ENCODE measurements at regions not wholly inside any gene's neighbourhood (a gene's known extent, or its start where the extent isn't known, plus 50 kb on each side); places are given as distances from the start of the nearest gene placed in this dataset.

GRCh38 chr2:37506407-37507050 lies 162.1 kb downstream of the QPCT start:
- no peak overlapping the region for H3K4me2 ChIP-seq
- no peak overlapping the region for H3K9ac ChIP-seq
- H3K4me1 ChIP-seq (ENCODE audit: low read depth, poor library complexity, severe bottlenecking) = no peaks in the 10 kb centered on the region
- H3K27me3 ChIP-seq (ENCODE audit: insufficient read depth, low read depth) = no peaks in the 10 kb centered on the region
- no peak overlapping the region for H3K4me3 ChIP-seq (IDR thresholded peaks at IDR 0.05; ENCODE audit: insufficient read depth, low read depth, low read length)
- H3K27ac ChIP-seq = no peak overlapping the region
- no peaks in the 10 kb centered on the region for H3K36me3 ChIP-seq (ENCODE audit: insufficient read depth)
- TF ChIP-seq, protein P1, sequence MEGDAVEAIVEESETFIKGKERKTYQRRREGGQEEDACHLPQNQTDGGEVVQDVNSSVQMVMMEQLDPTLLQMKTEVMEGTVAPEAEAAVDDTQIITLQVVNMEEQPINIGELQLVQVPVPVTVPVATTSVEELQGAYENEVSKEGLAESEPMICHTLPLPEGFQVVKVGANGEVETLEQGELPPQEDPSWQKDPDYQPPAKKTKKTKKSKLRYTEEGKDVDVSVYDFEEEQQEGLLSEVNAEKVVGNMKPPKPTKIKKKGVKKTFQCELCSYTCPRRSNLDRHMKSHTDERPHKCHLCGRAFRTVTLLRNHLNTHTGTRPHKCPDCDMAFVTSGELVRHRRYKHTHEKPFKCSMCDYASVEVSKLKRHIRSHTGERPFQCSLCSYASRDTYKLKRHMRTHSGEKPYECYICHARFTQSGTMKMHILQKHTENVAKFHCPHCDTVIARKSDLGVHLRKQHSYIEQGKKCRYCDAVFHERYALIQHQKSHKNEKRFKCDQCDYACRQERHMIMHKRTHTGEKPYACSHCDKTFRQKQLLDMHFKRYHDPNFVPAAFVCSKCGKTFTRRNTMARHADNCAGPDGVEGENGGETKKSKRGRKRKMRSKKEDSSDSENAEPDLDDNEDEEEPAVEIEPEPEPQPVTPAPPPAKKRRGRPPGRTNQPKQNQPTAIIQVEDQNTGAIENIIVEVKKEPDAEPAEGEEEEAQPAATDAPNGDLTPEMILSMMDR (conservative IDR thresholded peaks at IDR 0.05; ENCODE audit: low read depth, low read length) = no peak
- no peak overlapping the region for H2AFZ ChIP-seq (ENCODE audit: low read depth)
- H4K20me1 ChIP-seq (ENCODE audit: insufficient read depth) = no peaks in the 10 kb centered on the region
- H3K79me2 ChIP-seq (ENCODE audit: insufficient read depth, low read depth) = no peaks in the 10 kb centered on the region

DNA sequence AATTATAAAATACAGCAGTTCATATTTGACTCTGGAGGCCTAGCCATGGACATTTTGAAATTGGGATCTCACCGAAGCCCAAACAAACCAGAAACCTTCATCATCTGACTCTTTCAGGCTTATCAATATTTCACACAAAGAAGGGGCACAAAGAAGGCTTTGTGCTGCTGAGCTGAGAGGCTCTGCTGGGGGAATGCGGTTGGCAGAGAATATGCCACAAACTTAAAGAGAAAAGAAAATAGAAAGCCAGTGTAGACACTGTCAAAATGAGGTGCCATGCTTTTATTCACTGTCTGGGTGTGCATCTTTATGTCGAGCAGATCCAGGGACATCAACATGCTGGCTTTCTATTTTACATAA lies 162.6 kb downstream of the QPCT start:
- Histone ChIP-seq H3K36me3 (ENCODE audit: insufficient read depth) (no peaks in the 10 kb centered on the region), H2AFZ (ENCODE audit: low read depth) (no peak overlapping the region), H3K27me3 (ENCODE audit: insufficient read depth, low read depth) (no peaks in the 10 kb centered on the region), H3K27ac (no peak overlapping the region), H3K9ac (no peak overlapping the region), H3K79me2 (ENCODE audit: insufficient read depth, low read depth) (no peaks in the 10 kb centered on the region), H3K4me2 (no peak overlapping the region), H3K4me1 (ENCODE audit: low read depth, poor library complexity, severe bottlenecking) (no peaks in the 10 kb centered on the region), H4K20me1 (ENCODE audit: insufficient read depth) (no peaks in the 10 kb centered on the region), H3K4me3 (IDR thresholded peaks at IDR 0.05; ENCODE audit: insufficient read depth, low read depth, low read length) (no peak overlapping the region)
- TF ChIP-seq, protein P1 (conservative IDR thresholded peaks at IDR 0.05; ENCODE audit: low read depth, low read length) = no peak

DNA sequence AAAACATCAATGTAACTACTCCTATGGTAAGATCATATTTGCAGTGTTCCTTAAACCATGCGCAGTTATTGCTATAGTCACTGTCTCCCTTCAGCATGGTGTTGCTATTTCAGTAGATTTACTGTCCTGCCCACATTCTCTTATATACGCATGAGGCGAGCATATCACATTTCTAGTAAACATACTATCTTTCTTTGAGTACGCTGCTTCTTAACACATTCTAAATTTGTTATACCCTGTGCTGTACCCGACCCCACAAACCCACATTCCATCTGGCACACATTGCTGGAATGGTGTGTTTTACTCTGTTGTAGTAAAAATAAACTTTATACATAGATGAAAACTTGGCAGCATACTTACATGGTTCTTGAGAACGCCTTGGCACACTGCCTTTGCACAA lies 163.3 kb downstream of the QPCT start:
- Histone ChIP-seq H3K4me2 (no peak overlapping the region), H3K4me3 (IDR thresholded peaks at IDR 0.05; ENCODE audit: insufficient read depth, low read depth, low read length) (no peak overlapping the region), H3K9ac (no peak overlapping the region), H2AFZ (ENCODE audit: low read depth) (no peak overlapping the region), H3K4me1 (ENCODE audit: low read depth, poor library complexity, severe bottlenecking) (no peaks in the 10 kb centered on the region), H3K79me2 (ENCODE audit: insufficient read depth, low read depth) (no peaks in the 10 kb centered on the region), H3K27ac (no peak overlapping the region), H4K20me1 (ENCODE audit: insufficient read depth) (no peaks in the 10 kb centered on the region), H3K27me3 (ENCODE audit: insufficient read depth, low read depth) (no peaks in the 10 kb centered on the region), H3K36me3 (ENCODE audit: insufficient read depth) (no peaks in the 10 kb centered on the region)
- TF ChIP-seq, protein P1 (conservative IDR thresholded peaks at IDR 0.05; ENCODE audit: low read depth, low read length) = no peak

DNA sequence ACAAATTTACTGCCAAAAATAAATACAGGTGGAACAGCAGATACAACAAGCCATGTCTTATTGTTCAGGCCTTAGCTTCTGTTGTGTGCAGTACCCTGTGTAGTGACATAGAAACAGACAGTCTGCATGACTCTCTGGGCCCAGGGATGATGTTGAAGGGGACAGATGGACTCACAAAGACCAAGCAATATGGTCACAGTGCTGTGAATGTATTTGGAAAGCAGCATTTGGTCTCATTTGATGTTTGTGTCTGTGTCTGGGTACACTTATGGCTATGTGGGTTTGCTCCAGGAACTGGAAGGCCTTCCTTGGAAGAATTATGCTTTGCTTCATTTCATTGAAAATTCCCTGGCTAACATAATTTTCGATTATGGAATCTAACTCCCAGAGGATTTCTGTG lies 158.5 kb downstream of the CDC42EP3 start:
- no peak overlapping the region for H3K27ac ChIP-seq
- no peaks in the 10 kb centered on the region for H3K36me3 ChIP-seq (ENCODE audit: insufficient read depth)
- no peaks in the 10 kb centered on the region for H4K20me1 ChIP-seq (ENCODE audit: insufficient read depth)
- no peak overlapping the region for H2AFZ ChIP-seq (ENCODE audit: low read depth)
- no peak overlapping the region for H3K4me3 ChIP-seq (IDR thresholded peaks at IDR 0.05; ENCODE audit: insufficient read depth, low read depth, low read length)
- H3K4me1 ChIP-seq (ENCODE audit: low read depth, poor library complexity, severe bottlenecking) = no peaks in the 10 kb centered on the region
- no peak overlapping the region for H3K9ac ChIP-seq
- no peaks in the 10 kb centered on the region for H3K27me3 ChIP-seq (ENCODE audit: insufficient read depth, low read depth)
- no peak overlapping the region for H3K4me2 ChIP-seq
- no peaks in the 10 kb centered on the region for H3K79me2 ChIP-seq (ENCODE audit: insufficient read depth, low read depth)
- TF ChIP-seq, protein P1 (conservative IDR thresholded peaks at IDR 0.05; ENCODE audit: low read depth, low read length) = no peak
